Activated CD4-positive, alpha-beta T cell treated with anti-CD3 and anti-CD28 coated beads, Interleukin-2, amount 10 ng/mL, durations not matched to agents 24 days and 14 days (primary cell): ENCODE measurements at regions not wholly inside any gene's neighbourhood (a gene's known extent, or its start where the extent isn't known, plus 50 kb on each side); places are given as distances from the start of the nearest gene placed in this dataset.

Experiments
- DNase-seq: peaks from one replicate; pipeline ENCODE4 v3.0.0; 2022
- H3K27ac Mint-ChIP-seq: one replicate; pipeline ENCODE4 v1.8.0; 2022; ENCODE audit warnings: mild to moderate bottlenecking, mixed read lengths
- H3K27me3 Mint-ChIP-seq: one replicate; pipeline ENCODE4 v1.8.0; 2022; ENCODE audit warnings: mixed read lengths
- H3K36me3 Mint-ChIP-seq: one replicate; pipeline ENCODE4 v1.8.0; 2022; ENCODE audit warnings: low read depth, mild to moderate bottlenecking, mixed read lengths
- H3K4me1 Mint-ChIP-seq: one replicate; pipeline ENCODE4 v1.8.0; 2021; ENCODE audit warnings: mixed read lengths
- H3K4me3 Mint-ChIP-seq: one replicate; pipeline ENCODE4 v1.8.0; 2022; ENCODE audit warnings: mild to moderate bottlenecking, moderate library complexity, mixed read lengths
- H3K9me3 Mint-ChIP-seq: one replicate; pipeline ENCODE4 v1.8.0; 2021; ENCODE audit warnings: mixed read lengths
- intact Hi-C: fragments of 100-400 bp; cut with micrococcal nuclease; formaldehyde crosslinking; loops from one replicate; pipeline ENCODE4 v1.15.1; 2023

DNA sequence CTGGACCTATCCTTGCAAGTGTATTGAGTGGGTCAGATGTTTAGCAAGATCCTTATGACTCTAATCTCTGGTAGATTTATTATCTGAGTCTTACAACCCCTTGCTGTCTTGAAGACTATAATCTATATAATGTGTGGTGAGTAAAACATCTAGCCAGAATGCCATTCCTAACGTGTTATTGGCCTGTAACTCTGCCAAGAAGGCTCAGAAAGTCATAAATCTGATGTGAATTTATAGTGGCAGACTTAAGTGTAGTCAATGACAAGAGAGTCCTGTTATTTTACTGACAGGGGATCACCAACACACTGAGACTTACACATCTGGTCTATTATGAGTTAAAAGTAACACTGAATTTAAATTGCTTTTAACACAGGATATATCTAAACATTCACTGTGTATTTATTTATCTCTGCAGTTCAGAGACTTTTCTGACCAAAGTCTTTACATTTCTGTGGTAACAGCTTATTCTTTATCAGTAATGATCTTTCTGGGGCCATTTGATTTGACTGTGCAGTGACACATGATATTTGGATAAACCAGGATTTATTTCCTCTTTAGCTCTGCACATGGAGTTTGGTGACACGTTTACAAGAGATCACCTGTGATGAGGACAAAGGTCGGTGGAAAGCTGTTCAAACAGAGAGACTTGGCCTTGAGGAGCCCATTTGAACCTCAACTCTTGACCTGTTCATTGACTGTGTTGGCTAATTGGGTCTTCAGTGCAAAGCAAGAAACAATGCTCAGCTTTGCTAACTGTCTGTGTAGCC, 415.8 kb downstream of the STIM2 start:
- peaks cover 6% of the 10 kb centered on the region for H3K9me3 Mint-ChIP-seq
- intact Hi-C loops = no loop called here
- no peak overlapping the region for H3K27ac Mint-ChIP-seq
- H3K36me3 Mint-ChIP-seq = no peaks in the 10 kb centered on the region
- no peaks in the 10 kb centered on the region for H3K4me1 Mint-ChIP-seq
- no peak overlapping the region for H3K4me3 Mint-ChIP-seq
- no peak for DNase-seq
- H3K27me3 Mint-ChIP-seq = no peaks in the 10 kb centered on the region

DNA sequence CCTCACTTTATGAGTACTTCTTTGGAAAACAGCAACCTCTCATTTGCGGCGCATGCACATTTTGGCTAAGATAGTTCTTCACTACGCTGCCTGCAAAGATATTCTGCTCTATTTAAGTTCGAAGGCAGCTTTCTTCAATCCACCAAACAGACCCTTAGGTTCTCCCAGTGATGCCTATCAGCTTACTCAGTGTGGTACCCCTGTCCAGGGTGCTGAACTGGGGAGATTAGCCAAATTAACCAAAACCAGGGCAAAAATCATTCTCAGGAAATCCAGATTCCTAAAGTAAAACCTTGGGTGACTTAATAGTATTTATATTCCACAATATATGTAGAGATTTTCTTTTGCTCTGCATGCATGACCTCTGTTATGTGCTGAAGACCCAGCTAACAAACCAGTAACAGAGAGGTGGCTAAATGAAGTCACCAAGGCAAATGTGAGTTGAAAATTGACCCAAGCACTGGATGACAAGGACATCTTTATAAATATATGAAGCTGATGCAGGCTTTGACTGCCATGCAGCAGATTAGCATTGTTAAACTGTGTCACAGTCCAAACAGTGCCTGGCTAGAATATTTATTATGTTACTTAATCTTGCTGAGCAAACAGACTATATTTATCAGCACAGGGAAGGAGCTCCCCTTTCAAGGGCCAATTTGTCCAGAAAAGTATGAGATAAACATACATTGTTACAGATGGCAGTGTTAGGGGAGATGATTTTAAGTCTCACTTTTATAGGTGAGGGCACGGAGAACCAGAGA, 418.2 kb downstream of the STIM2 start:
- Mint-ChIP-seq H3K27ac (no peak overlapping the region), H3K36me3 (no peaks in the 10 kb centered on the region), H3K4me3 (no peak overlapping the region), H3K4me1 (no peaks in the 10 kb centered on the region), H3K27me3 (no peaks in the 10 kb centered on the region), H3K9me3 (peaks cover 6% of the 10 kb centered on the region)
- DNase-seq = peak; percentile 55
- intact Hi-C loops = no loop called here

DNA sequence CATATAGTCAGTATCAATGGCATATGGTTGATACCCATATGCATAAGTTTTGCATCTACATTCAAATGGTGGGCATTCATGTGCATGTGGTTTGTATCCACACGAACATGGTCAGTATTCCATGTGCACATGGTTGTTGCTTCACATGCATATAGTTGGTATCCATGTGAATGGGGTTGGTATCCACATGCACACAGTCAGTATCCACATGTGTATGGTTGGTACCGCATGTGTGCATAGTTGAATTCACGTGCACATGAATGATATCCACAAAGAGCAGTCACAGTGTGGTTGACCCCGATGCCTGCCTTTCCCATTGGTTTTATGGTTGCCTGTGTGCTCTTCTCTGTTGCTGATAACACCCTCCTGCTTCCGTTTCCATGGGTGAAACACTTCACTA, 427.9 kb downstream of the STIM2 start:
- no peak for DNase-seq
- intact Hi-C loops = no loop called here
- Mint-ChIP-seq H3K27me3 (no peaks in the 10 kb centered on the region), H3K36me3 (no peaks in the 10 kb centered on the region), H3K9me3 (no peaks in the 10 kb centered on the region), H3K4me3 (no peak overlapping the region), H3K27ac (no peak overlapping the region), H3K4me1 (no peaks in the 10 kb centered on the region)

DNA sequence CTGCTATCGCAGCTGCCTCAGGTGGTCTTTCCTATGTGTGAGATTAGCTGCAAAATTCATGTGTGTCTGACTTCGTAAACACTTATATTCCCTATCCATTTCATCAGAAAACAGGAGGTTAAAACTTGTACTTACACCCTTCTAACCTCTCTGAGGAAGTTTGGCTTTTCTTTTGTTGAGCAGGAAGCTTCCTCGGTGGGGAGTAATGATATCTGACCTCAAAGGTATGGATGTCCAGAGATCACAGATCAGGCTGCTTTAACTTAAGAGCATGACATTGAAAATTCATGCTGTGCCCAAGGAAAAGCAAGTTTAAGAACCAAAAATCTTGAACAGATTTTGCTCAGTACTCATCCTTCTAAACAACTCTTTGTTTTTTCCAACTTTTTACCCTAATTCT, 429.1 kb downstream of the STIM2 start:
- Mint-ChIP-seq H3K9me3 (no peaks in the 10 kb centered on the region), H3K27me3 (no peaks in the 10 kb centered on the region), H3K36me3 (no peaks in the 10 kb centered on the region), H3K4me1 (no peaks in the 10 kb centered on the region), H3K27ac (no peak overlapping the region), H3K4me3 (no peak overlapping the region)
- DNase-seq = no peak
- intact Hi-C loops = no loop called here

DNA sequence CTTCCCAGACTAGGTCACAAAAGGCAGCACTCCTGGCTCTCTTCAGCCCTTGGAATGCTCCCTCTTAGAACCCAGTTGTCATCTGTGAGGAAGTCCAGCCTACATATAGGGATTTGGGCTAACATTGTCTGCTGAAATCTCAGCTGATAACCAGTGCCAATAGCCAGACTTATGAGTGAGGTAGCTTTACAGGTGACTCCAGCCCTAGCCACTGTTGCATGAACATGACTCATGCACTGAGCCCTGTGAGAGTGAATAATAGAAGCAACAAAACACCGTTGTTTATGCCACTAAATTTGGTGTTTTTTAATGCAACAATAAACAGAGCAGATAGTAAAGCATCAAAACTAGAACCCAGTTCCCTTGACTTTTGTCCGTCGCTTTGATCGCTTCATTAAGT, 433.2 kb downstream of the STIM2 start:
- no peak for DNase-seq
- Mint-ChIP-seq H3K4me1 (no peaks in the 10 kb centered on the region), H3K36me3 (no peaks in the 10 kb centered on the region), H3K9me3 (no peaks in the 10 kb centered on the region), H3K27me3 (no peaks in the 10 kb centered on the region), H3K27ac (no peak overlapping the region), H3K4me3 (no peak overlapping the region)
- intact Hi-C loops = no loop called here

DNA sequence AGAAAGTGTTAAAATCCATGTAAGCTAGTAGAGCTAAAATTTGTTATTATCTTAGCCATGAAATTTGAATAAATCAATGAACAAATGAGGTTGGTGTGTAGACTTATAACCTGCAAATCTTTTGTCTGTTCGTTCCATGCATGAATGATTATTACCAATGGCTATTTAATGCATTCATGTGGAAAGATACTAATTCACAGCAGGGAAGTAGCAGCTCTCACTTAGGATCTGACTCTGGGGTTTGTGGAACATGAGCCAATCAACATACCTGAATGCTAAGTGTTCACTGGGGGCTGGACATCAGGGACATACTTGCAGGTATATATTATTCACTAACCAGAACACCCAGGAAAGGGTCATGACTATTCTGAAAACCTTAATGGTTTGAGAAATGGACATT, 444.1 kb downstream of the STIM2 start:
- Mint-ChIP-seq H3K9me3 (peaks cover 8% of the 10 kb centered on the region), H3K4me1 (no peaks in the 10 kb centered on the region), H3K27me3 (no peaks in the 10 kb centered on the region), H3K36me3 (no peaks in the 10 kb centered on the region), H3K27ac (no peak overlapping the region), H3K4me3 (no peak overlapping the region)
- no peak for DNase-seq
- intact Hi-C loops = no loop called here

DNA sequence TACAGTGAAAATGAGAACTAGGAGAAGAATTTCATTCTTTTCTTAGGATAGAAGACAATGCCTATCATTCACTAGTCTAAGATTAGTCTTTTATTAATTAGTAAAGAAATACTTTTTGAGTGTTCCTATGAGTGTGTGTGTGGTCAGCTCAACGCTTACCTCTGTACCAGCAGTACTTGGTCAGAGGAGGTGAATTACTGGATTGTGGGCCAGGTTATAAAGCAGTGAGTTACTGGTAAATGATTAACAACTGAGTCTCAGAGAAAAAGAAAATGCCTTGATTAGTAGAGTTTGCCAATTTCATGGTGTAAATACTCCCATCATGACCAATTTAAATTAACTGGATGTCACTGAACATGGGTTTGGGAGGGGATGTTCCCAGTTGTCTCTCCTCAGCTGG, 444.6 kb downstream of the STIM2 start:
- H3K27ac Mint-ChIP-seq = no peak overlapping the region
- no peak overlapping the region for H3K4me3 Mint-ChIP-seq
- no peaks in the 10 kb centered on the region for H3K27me3 Mint-ChIP-seq
- no peaks in the 10 kb centered on the region for H3K36me3 Mint-ChIP-seq
- no peak for DNase-seq
- peaks cover 8% of the 10 kb centered on the region for H3K9me3 Mint-ChIP-seq
- intact Hi-C loops = no loop called here
- no peaks in the 10 kb centered on the region for H3K4me1 Mint-ChIP-seq

DNA sequence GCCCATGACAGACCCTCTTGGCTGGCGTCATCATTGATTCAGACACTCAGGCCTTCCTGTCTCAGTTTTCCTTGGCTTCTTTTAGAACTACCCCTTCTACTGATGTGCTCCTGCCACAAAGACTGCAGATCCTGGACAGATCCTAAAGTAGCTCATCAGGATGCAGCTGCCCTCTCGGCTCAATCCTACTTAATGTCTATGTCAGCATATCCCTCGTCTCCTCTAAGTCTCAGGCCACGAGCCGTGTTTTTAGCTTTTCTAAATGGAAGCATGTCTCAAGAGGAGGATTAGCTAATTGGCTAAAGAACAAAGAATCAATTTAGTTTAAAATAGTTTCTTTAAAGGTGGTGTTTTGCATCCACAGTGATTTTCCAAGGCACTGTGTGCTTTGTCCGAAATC, 447.7 kb downstream of the STIM2 start:
- DNase-seq = no peak
- Mint-ChIP-seq H3K4me3 (no peak overlapping the region), H3K27ac (no peak overlapping the region), H3K9me3 (no peaks in the 10 kb centered on the region), H3K4me1 (no peaks in the 10 kb centered on the region), H3K36me3 (no peaks in the 10 kb centered on the region), H3K27me3 (no peaks in the 10 kb centered on the region)
- intact Hi-C loops = no loop called here

DNA sequence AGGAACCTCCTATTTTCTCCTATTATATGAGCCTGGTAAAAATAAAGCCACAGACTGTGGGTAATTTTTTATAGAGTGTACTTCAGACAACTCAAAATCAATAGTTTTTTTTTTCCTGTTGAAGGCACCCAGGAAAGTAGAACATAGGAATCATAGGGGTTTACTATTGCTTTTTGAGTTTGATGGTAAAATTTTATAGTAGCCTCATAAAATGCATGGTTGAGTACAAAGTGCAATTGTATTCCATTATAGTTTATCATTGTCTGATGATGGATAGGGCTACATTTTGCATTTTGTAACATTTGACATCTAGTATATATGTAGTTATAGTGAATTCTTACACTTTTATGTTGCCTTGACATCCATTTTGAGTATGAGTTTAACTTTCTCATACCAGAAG, 455.0 kb downstream of the STIM2 start:
- DNase-seq = no peak
- H3K4me1 Mint-ChIP-seq = no peaks in the 10 kb centered on the region
- intact Hi-C loops = no loop called here
- H3K27ac Mint-ChIP-seq = no peak overlapping the region
- H3K36me3 Mint-ChIP-seq = no peaks in the 10 kb centered on the region
- H3K4me3 Mint-ChIP-seq = no peak overlapping the region
- peaks cover 2% of the 10 kb centered on the region for H3K27me3 Mint-ChIP-seq
- H3K9me3 Mint-ChIP-seq = no peaks in the 10 kb centered on the region

DNA sequence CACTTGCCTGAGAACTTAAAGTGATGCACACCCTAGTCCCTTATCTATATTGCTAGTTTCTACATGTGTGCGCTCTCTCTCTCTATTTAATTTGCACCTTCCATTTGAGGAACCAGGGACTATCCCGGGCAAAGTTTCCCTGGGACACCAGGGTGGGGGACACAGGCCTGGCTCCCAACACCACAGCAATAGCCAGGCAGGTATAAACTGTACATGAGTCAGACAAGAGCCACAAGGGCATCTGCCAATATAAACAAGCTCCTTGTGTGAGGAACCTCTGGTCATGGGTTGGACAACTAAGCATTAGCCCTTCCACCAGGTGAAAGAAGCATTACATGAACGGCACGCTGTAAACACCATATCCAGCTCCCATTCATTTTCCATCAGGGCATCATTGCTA, 455.5 kb downstream of the STIM2 start:
- Mint-ChIP-seq H3K4me3 (no peak overlapping the region), H3K4me1 (no peaks in the 10 kb centered on the region), H3K27me3 (peaks cover 2% of the 10 kb centered on the region), H3K36me3 (no peaks in the 10 kb centered on the region), H3K9me3 (no peaks in the 10 kb centered on the region), H3K27ac (no peak overlapping the region)
- DNase-seq = no peak
- intact Hi-C loops = no loop called here

DNA sequence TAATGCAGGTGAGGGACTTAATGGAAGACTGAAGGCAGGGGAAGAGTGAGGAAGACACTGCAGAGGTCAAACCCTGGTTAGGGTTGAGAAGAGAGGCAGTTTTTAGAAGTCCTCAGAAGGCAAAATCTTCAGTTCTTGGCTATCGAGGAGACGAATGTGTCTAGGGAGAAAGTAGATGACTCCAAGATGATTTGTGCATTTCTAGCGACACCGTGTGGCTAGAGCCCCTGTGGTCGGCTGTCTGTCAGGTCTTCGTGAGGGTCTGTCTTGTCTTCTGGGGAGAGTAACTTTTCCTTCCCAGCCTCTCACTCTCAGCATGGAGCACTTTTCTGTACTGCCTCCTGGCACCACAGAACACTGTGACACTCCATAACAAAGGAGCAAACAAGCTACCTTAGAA, 458.1 kb downstream of the STIM2 start:
- intact Hi-C loops = loop anchor here (2.0 kb wide), 1 partner anchor 270 kb away; no protein-coding TSS in a partner anchor
- Mint-ChIP-seq H3K9me3 (no peaks in the 10 kb centered on the region), H3K27ac (no peak overlapping the region), H3K27me3 (peaks cover 2% of the 10 kb centered on the region), H3K36me3 (no peaks in the 10 kb centered on the region), H3K4me1 (no peaks in the 10 kb centered on the region), H3K4me3 (no peak overlapping the region)
- peak; percentile 59 for DNase-seq

DNA sequence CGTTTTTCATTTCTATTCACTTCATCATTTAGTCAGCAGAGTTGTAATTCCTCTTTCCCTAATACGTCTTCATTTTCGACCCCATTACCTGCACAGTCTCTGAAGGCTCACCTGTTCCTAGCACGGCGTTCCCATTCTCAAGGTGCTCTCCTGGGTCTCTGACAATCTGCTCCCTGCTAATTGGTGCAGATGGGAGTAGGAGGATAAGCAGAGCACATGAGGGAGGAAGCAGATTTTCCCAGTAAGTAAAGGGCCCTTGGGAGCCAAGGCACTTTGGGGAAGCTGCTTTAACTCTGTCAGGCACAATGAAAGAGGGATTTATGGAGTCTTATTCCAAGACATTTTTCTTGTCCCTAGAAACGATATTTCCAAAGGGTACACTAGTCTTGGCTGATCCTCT, 466.4 kb downstream of the STIM2 start:
- no peaks in the 10 kb centered on the region for H3K4me1 Mint-ChIP-seq
- no peaks in the 10 kb centered on the region for H3K27me3 Mint-ChIP-seq
- intact Hi-C loops = no loop called here
- no peak overlapping the region for H3K4me3 Mint-ChIP-seq
- H3K36me3 Mint-ChIP-seq = no peaks in the 10 kb centered on the region
- DNase-seq = no peak
- no peak overlapping the region for H3K27ac Mint-ChIP-seq
- no peaks in the 10 kb centered on the region for H3K9me3 Mint-ChIP-seq

DNA sequence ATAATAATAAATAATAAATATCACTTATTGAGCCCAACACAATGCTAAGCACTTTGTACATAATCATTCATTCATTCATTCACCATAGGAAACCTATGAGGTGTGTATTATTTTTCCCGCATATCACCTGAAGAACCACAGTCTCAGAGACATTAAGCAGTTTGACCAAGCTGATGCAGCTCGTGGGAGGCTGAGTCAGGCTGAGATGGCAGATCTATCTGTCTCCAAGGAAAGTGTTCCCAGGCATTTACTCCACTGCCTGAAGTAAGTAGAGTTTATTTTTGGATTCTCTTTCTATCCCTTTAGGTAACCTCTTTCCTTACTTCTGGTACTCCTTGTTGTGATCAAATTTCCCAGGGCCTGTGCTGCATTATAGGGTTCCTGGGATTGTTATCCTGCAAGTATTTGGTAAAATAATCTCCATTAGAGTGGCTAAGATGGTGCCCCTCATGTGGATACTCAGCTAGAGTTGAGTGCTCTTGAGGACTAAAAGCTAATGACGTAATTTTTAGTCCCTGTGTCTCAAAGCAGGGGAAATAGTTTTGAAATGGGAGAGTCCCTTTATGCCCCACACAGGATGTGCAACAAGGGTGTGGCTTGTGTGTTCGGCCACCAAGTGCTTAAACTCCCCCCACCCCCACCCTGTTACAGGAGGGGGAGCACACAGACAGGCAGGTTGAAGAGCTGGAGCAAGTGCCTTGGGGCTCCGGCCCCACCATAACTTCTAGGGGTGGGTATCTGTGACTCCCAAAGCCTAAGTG, 467.0 kb downstream of the STIM2 start:
- DNase-seq = no peak
- no peak overlapping the region for H3K4me3 Mint-ChIP-seq
- H3K36me3 Mint-ChIP-seq = no peaks in the 10 kb centered on the region
- H3K27ac Mint-ChIP-seq = no peak overlapping the region
- intact Hi-C loops = no loop called here
- H3K4me1 Mint-ChIP-seq = no peaks in the 10 kb centered on the region
- H3K27me3 Mint-ChIP-seq = no peaks in the 10 kb centered on the region
- H3K9me3 Mint-ChIP-seq = no peaks in the 10 kb centered on the region

DNA sequence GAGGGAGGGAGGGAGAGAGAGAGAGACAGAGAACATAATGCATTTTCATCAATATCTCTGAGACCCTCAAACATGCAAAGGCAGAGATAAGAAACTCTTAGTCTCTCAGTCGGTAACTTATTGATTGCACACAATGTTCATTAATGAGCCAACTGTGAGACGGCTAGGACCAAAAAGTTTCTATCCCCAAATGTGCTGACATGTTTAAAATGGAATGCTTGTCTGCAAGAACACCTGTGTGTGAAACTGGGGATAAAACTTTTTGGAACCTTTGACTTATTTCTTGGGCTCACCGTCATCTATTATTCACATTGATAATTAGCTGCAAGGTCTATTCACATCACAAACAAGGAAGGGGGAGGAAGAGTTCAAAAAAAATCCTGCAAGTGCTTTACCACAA, 477.9 kb downstream of the STIM2 start:
- Mint-ChIP-seq H3K4me1 (no peaks in the 10 kb centered on the region), H3K27me3 (no peaks in the 10 kb centered on the region), H3K27ac (no peak overlapping the region), H3K9me3 (no peaks in the 10 kb centered on the region), H3K4me3 (no peak overlapping the region), H3K36me3 (no peaks in the 10 kb centered on the region)
- no peak for DNase-seq
- intact Hi-C loops = no loop called here
